ENCODE measurements at regions not wholly inside any gene's neighbourhood (a gene's known extent, or its start where the extent isn't known, plus 50 kb on each side); places are given as distances from the start of the nearest gene placed in this dataset.

- POLR2A ChIA-PET: no interaction called here
- BruUV-seq (replicated peaks): no TSS peak
- Histone ChIP-seq H3K4me1 (no peaks in the 10 kb centered on the region), H3K36me3 (ENCODE audit: control insufficient read depth, insufficient read depth, low read length) (no peaks in the 10 kb centered on the region), H3K4me3 (ENCODE audit: low read depth, low read length) (no peak overlapping the region), H3K9me3 (no peaks in the 10 kb centered on the region), H3K27me3 (replicated peaks; ENCODE audit: control insufficient read depth, insufficient read depth, low read length) (no peaks in the 10 kb centered on the region)
- no peak for TF ChIP-seq CTCF (IDR thresholded peaks at IDR 0.05; ENCODE audit: insufficient read depth in 1 of 2, low read depth in 1 of 2, low read length in 1 of 2, severe bottlenecking in 1 of 2, unreplicated experiment in 1 of 2)
- DNase-seq: no peak
- Mint-ChIP-seq H3K27ac (ENCODE audit: unreplicated experiment) (no peak overlapping the region), H3K4me3 (ENCODE audit: unreplicated experiment) (no peak overlapping the region), H3K4me1 (ENCODE audit: low read depth, unreplicated experiment) (no peaks in the 10 kb centered on the region), H3K36me3 (ENCODE audit: insufficient read depth, unreplicated experiment) (no peaks in the 10 kb centered on the region), H3K9me3 (ENCODE audit: unreplicated experiment) (no peaks in the 10 kb centered on the region), H3K27me3 (ENCODE audit: insufficient read depth, unreplicated experiment) (no peaks in the 10 kb centered on the region)
- CTCF ChIA-PET: no interaction called here
- intact Hi-C loops (cut with micrococcal nuclease; ENCODE audit: unreplicated experiment): no loop called here
Observed at GRCh38 chr2:4882421-4882820, 809.8 kb upstream of the SOX11 start.

GRCh38 chr2:4882941-4883340 lies 809.2 kb upstream of the SOX11 start:
- H3K36me3 ChIP-seq (ENCODE audit: control insufficient read depth, insufficient read depth, low read length): no peaks in the 10 kb centered on the region
- no peak overlapping the region for H3K27ac Mint-ChIP-seq (ENCODE audit: unreplicated experiment)
- BruUV-seq (replicated peaks): no TSS peak
- H3K4me3 Mint-ChIP-seq (ENCODE audit: unreplicated experiment): no peak overlapping the region
- H3K36me3 Mint-ChIP-seq (ENCODE audit: insufficient read depth, unreplicated experiment): no peaks in the 10 kb centered on the region
- H3K4me1 ChIP-seq: no peaks in the 10 kb centered on the region
- no peaks in the 10 kb centered on the region for H3K4me1 Mint-ChIP-seq (ENCODE audit: low read depth, unreplicated experiment)
- no peak overlapping the region for H3K4me3 ChIP-seq (ENCODE audit: low read depth, low read length)
- no peaks in the 10 kb centered on the region for H3K27me3 Mint-ChIP-seq (ENCODE audit: insufficient read depth, unreplicated experiment)
- H3K9me3 Mint-ChIP-seq (ENCODE audit: unreplicated experiment): no peaks in the 10 kb centered on the region
- intact Hi-C loops (cut with micrococcal nuclease; ENCODE audit: unreplicated experiment): no loop called here
- no peaks in the 10 kb centered on the region for H3K27me3 ChIP-seq (replicated peaks; ENCODE audit: control insufficient read depth, insufficient read depth, low read length)
- no peaks in the 10 kb centered on the region for H3K9me3 ChIP-seq
- ChIA-PET CTCF (no interaction called here), POLR2A (no interaction called here)
- no peak for DNase-seq
- TF ChIP-seq CTCF (IDR thresholded peaks at IDR 0.05; ENCODE audit: insufficient read depth in 1 of 2, low read depth in 1 of 2, low read length in 1 of 2, severe bottlenecking in 1 of 2, unreplicated experiment in 1 of 2): no peak

GRCh38 chr2:4883375-4883774 lies 808.8 kb upstream of the SOX11 start:
- CTCF ChIA-PET: no interaction called here
- POLR2A ChIA-PET: no interaction called here

More at GRCh38 chr2:4883375-4883774, 808.8 kb upstream of the SOX11 start:
- Mint-ChIP-seq H3K9me3 (ENCODE audit: unreplicated experiment) (no peaks in the 10 kb centered on the region), H3K27me3 (ENCODE audit: insufficient read depth, unreplicated experiment) (no peaks in the 10 kb centered on the region), H3K4me3 (ENCODE audit: unreplicated experiment) (no peak overlapping the region), H3K27ac (ENCODE audit: unreplicated experiment) (no peak overlapping the region), H3K36me3 (ENCODE audit: insufficient read depth, unreplicated experiment) (no peaks in the 10 kb centered on the region), H3K4me1 (ENCODE audit: low read depth, unreplicated experiment) (no peaks in the 10 kb centered on the region)
- H3K9me3 ChIP-seq: no peaks in the 10 kb centered on the region
- no peak overlapping the region for H3K4me3 ChIP-seq (ENCODE audit: low read depth, low read length)
- DNase-seq: no peak
- no TSS peak for BruUV-seq (replicated peaks)
- no peak for TF ChIP-seq CTCF (IDR thresholded peaks at IDR 0.05; ENCODE audit: insufficient read depth in 1 of 2, low read depth in 1 of 2, low read length in 1 of 2, severe bottlenecking in 1 of 2, unreplicated experiment in 1 of 2)
- intact Hi-C loops (cut with micrococcal nuclease; ENCODE audit: unreplicated experiment): no loop called here
- H3K4me1 ChIP-seq: no peaks in the 10 kb centered on the region
- no peaks in the 10 kb centered on the region for H3K27me3 ChIP-seq (replicated peaks; ENCODE audit: control insufficient read depth, insufficient read depth, low read length)
- H3K36me3 ChIP-seq (ENCODE audit: control insufficient read depth, insufficient read depth, low read length): no peaks in the 10 kb centered on the region

Data from Caco-2 (cell line).